M059J (cell line): ENCODE measurements at regions not wholly inside any gene's neighbourhood (a gene's known extent, or its start where the extent isn't known, plus 50 kb on each side); places are given as distances from the start of the nearest gene placed in this dataset.
"Not testable (repeated sequence)": the region's sequence is repeated elsewhere in the genome, so short reads cannot be mapped to it uniquely, and the experiment has no call there.

Experiments
- DNase-seq: peaks from one replicate; pipeline ENCODE4 v3.0.0-alpha.2; 2012; ENCODE audit warnings: low read depth

DNA sequence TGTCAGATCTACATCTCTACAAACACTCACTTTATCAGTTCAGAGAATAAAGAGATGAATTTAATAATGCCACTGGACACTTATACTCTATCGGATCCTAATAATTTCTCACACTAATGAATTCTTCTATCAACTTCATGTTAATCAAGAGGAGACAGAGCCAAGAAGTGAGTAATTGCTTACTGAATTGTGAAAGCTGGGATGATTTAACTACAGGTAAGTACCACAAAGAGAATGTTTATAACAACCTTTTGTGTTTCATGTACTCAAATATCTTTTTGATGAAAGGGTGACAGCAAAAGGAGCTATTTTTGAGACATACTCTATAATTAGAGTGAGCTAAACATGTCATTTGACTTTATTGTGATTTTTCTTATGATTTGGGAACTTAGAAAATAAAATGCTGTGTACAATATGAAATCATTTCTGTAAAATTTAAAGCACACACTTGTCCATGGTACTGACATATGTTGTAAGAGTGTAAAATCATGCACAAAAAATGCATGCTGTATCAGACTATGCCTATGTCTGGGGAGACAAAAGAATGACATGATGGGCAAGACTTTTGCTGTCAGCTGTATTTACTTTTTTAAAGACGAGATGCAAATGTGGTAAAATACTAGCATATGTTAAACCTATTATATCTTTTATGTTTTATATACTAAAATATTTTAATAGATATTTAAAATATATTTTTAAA, 361.2 kb downstream of the CCER1 start:
- no peak for DNase-seq

DNA sequence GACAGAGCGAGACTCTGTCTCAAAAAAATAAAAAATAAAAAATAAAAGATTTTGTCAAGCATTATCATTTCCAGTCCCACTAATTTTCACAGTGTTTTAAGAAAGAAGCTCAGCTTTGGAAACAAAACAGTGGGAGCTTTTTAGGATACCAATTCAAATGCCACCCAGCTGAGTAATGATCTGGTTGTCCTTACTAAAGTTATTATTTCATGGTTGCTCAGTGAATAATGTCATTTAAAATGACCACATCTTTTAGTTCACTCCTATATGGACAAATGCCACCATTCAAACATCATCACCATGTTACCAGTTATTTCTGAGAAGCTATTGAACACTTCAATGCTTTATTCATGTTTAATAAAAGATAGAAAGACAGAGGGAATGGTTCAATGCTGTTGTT, 365.0 kb downstream of the CCER1 start:
- peak; percentile 3 for DNase-seq

GRCh38 chr12:90585640-90586304, 369.2 kb downstream of the CCER1 start:
- no peak for DNase-seq

- DNase-seq: no peak
Measured at GRCh38 chr12:90576707-90577106, 378.3 kb downstream of the CCER1 start.

- no peak for DNase-seq
Measured at GRCh38 chr12:90575995-90576394, 379.0 kb downstream of the CCER1 start.

- no peak for DNase-seq
Measured at GRCh38 chr12:90574676-90575075, 380.3 kb downstream of the CCER1 start.

- no peak for DNase-seq
Measured at GRCh38 chr12:90572778-90573177, 382.2 kb downstream of the CCER1 start.

GRCh38 chr12:90569685-90570084, 385.3 kb downstream of the CCER1 start:
- DNase-seq: no peak

GRCh38 chr12:90562671-90563070, 392.3 kb downstream of the CCER1 start:
- no peak for DNase-seq

DNA sequence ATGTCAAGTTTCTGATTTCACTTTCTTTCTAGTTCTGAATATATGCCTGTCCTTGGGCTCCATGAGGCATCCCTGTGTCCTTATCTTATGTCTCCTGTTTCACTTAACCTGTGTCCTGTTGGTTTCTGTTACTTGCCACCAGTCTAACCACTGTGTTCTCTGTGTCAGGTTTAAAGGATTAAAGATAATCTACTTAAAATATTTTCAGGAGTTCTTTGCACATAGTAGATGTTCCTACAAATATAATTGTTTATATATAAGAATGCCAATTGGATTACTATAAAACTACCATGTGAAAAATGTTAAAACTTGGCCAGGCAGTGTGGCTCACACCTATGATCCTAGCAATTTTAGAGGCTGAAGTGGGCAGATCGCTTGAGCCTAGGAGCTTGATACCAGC, 406.4 kb downstream of the CCER1 start:
- no peak for DNase-seq

GRCh38 chr12:90546511-90546910, 408.5 kb downstream of the CCER1 start:
- DNase-seq: no peak

DNA sequence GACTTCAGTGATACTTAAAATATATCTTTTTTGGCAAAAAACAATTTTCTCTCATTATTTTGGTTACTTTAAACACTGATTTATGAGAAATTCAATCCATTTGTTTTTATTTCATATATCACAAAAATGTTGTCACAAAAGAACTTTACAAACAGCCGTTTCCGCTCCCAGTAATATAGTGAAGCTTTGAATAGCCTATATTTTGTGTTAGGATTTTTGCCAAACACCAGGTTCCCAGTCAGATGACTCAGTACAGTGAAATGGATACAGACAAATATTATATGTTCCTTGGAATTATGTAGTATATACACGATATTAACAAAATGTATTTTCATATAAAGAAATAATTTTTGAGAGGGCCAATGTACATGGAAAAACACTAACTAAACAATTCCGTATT, 411.1 kb downstream of the CCER1 start:
- DNase-seq: peak; percentile 18

DNA sequence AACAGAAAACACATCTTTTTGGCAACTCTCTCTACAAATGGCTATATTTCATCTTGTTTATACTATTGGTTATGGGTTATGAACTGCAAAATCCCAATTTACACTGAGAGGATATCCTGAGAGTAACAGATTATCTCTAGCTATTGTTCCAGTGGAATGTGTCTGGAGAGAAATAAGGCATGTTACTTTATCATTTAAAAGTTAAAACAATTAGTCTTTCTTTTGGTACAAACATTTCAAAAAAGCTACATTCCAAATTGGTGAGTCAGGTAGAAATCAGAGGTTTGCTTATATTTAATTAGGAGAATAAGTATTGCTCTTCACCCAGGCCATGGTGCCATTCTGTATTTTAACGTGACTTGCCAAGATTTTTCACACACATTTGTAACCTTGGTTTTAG, 411.6 kb downstream of the CCER1 start:
- DNase-seq: peak; percentile 56

- DNase-seq: not testable (repeated sequence)
Measured at GRCh38 chr12:90542852-90543251, 412.1 kb downstream of the CCER1 start.

DNA sequence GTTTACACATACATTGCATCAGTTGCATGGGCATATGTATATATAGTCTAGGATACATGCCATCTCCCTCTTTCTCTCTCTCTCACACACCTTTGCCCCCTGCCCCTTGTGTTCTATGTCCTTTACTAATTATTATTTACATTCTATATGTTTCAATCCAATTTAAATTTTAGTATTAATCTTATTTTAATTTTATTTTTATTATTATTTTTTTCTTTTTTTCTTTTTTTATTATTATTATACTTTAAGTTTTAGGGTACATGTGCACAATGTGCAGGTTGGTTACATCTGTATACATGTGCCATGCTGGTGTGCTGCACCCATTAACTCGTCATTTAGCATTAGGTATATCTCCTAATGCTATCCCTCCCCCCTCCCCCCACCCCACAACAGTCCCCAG, 421.1 kb downstream of the CCER1 start:
- not testable (repeated sequence) for DNase-seq

GRCh38 chr12:90520002-90520734, 434.8 kb downstream of the CCER1 start:
- DNase-seq: no peak

DNA sequence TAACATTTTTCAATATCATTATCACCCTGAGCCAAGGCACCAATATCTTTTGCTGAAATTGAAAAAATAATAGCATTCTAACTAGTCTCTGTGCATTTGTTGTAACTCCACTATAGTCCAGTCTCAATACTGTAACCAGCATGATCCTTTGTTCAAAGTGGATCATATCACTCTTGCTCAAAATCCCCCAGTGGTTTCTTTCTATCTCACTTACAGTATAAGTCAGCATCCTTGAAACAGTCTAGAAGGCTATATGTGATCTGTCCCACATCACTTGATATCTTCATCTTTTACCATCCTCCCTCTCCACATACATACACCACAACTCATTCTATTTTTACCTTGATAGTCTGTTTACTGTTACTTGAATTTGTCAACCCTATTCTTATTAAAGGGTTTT, 435.7 kb downstream of the CCER1 start:
- no peak for DNase-seq

DNA sequence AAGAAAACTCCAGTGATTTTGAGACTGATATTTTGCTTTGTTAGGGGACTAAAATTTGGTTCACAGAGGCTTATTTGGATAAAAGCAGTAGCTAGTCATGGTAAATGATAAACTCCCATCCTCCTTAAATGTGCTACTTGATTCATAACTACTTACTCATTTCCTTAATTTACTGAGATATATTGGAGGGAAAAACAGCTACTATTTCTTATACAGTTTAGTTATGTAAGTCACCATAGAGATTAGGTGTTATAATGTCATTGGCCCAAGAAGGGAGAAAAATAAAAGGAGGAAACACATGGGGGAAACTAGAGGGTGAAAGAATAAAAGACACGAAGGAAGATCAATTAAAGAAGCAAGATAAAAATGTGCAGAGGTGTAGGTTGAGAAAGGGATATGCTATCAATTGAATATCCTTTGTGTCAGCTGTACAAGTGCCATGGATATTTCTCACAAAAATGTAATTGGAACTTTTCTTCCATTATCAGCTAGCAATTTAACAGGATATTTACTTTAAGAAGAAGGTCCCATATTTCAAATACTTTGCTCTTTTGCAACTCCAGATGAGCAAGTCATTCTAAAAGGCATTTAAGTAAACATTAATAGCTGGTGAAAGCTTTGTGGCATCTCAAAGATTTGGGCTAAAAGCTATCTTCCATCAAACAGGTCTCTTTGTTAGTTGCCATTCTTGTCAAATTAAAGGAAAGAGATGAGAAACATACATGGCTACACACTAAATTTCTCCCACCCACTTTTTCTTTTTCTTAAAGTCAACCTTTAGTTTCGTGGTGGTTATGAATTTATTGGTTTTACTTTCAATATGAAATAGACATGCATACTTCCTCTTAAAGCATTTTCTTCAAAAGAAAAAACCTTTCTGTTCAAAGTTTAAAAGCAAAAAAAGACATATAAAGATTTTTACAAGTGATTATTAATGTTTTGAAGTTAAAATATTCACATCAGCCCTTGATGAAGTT, 439.5 kb downstream of the CCER1 start:
- DNase-seq: peak; percentile 1

GRCh38 chr12:90514325-90514724, 440.7 kb downstream of the CCER1 start:
- DNase-seq: no peak

- no peak for DNase-seq
Measured at GRCh38 chr12:90512518-90512917, 442.5 kb downstream of the CCER1 start.

GRCh38 chr12:90510948-90511347, 444.0 kb downstream of the CCER1 start:
- peak; percentile 32 for DNase-seq

DNA sequence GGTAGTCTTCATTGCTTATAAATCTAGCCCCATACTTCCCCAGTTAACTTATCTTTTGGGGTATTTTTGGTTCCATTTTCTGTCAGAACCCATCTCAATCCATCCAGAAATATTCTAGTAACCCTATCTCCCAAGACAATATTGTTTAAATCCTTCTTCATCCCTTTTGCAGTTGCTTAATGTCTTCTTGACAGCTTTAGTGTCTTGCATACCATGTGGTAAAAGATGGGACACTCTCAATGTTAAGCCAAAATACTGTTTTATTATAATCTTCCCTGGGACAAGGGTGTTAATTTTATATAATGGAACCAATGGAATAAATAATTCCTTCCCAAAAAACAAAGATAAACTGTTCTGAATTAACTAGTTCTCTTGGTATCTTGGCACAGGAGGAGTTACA, 450.2 kb downstream of the CCER1 start:
- no peak for DNase-seq
